ENCODE measurements at regions not wholly inside any gene's neighbourhood (a gene's known extent, or its start where the extent isn't known, plus 50 kb on each side); places are given as distances from the start of the nearest gene placed in this dataset.
"Not testable (repeated sequence)": the region's sequence is repeated elsewhere in the genome, so short reads cannot be mapped to it uniquely, and the experiment has no call there.

DNA sequence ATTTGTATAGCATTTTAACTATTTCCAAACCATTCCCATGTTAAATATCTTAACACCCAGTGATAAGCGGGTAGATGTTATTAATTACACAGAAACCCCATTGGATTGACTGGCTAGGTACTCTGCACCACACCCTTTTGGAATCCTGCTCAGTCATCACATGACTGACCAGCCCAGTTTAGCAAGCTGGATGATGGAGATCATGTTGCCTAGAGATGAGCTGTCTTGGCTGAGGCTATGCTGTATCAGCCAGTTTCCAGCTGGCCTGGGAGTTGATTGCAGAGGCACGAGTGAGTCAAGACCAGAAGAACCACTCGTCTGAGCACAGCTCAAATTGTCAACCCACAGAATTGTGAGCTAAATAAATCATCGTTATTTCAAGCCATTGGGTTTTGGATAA lies 124.6 kb downstream of the ZNF621 start:
- no peak for DNase-seq

DNA sequence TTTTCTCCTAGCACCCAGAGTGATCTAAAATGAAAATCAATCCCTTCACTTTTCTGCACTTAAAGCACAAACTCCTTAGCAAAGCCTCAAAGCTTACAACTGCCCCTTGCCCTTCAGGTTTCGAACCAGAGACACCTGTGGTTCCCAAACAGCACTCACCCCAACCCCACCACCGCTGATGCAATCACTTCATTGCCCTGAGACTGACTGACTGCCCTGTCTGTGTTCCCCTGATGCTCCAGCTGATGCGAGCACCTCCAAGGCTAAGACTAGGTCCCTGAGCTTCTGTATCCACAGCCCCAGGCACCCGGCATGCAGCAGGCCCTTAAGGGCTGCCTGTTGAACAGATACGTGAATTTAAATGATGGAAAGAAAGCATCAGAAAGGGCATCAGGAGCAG lies 127.3 kb downstream of the ZNF621 start:
- no peak for DNase-seq

DNA sequence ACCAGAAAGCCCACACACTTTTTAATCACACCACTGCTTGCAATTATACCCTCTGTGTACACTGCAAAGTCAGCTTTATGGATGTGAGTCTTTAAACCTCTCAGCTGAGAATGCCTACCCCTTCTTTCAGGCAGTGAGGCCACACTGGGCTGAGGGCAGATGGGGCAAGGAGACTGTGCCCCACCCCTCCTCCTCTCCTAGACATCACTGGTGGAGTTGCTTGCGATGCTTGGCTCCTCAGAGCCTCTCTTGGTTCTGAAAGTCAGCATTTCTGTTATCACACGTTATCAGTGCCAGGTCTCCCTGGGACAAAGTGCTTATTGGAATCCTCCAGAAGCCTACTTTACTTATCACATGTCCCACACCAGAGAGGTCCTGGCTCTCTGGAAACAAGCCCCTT lies 128.2 kb downstream of the ZNF621 start:
- DNase-seq = no peak

DNA sequence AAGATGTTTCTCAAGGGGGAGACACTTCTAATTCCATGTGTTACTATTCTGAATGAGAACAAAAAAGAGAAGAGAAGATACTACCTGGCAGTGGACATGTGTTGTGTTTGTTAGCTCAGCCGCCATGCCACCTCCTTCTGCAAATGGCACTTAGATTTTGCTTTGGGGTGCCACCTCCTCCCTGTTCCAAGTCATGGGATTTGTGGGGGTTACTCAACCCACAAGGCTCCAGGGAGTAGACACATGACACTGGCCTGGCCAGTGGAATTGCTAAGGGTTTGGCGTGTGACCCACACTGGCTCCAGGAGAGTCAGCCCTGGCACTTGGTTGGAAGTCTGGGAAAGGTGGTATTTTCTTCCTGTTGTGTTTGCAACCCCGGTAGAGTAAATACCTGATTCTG lies 129.1 kb downstream of the ZNF621 start:
- no peak for DNase-seq

DNA sequence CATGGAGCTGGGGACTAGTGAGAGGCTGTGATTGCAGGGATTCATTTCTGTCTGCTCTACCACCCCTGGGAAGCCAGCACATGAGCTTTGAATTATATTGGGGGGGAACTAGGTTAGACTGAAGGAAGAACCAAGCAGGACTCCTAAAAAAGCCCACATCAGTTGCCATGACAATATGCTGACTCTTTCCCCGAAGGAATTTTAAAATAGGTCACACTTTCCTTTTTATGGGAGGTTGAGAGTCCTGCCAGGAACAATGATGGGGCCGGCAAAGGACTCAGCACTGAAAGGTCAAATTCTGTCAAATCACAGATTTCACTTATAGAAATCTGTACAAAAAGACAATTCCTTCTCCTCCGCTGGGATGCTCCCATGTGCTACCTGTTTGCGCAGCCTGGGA lies 130.8 kb downstream of the ZNF621 start:
- no peak for DNase-seq

DNA sequence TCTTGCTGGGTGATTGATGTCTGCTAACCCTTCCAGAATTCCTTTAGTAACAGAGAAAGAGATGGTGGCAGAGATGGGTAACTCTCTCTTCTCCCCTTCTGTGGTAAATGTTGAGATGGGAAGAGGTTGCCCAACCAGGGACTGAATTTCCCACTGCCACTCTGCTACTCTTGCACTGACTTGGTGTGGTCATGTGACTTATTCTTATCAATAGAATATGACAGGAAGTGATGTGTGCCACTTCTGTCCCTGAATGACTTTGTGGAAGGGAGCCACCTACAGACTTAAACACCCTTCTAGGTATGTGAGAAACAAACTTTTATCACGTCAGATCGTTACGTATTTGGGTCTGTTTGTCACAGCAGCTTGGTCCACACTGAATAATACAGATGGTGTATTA lies 132.9 kb downstream of the ZNF621 start:
- DNase-seq = no peak

DNA sequence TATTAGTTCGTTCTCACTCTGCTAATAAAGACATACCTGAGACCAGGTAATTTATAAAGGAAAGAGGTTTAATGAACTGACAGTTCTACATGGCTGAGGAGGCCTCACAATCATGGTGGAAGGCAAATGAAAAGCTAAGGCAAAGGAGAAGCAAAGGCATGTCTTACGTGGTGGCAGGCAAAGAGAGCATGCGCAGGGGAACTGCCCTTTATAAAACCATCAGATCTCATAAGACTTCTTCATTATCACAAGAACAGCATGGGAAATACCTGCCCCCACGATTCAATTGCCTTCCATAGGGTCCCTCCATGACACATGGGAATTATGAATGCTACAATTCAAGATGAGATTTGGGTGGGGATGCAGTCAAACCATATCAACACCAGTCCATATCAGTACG lies 133.5 kb downstream of the ZNF621 start:
- DNase-seq = no peak

DNA sequence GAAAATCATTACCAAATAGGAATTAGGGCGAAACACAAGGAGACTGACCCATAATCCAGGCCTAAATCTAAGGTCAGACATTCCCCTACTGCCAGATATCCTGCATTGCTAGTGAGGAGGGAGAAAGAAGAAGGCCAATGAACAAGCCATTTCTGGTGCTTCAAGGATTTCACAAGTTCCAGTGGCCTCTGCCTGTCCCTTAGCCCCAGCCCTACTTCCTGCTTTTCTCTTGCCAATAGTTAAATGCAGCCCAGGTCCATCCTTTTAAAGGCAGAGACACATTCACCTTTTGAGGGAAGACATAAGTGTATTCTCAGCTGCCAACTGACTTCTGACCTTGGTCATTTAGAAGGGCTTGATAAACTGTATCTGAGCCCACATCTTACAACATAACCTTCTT lies 135.8 kb downstream of the ZNF621 start:
- DNase-seq = no peak

DNA sequence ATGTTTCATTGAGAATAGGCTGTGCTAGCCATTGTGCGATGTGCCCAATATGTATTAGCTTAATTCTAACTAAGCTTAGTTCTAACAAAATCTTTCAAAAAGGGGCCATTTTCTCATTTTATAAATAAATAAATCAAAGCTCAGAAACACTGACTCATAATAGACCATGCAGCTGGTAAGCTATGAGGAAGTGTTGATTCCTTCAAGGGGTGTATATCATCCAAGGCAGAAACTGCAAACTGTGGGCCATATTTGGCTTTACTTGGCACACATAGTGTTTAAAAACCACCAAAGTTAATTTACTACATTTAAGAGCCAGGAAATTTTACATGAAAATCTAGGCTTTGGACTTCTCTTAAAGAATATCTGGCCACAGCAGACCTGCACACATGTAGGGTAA lies 136.5 kb downstream of the ZNF621 start:
- DNase-seq = no peak

DNA sequence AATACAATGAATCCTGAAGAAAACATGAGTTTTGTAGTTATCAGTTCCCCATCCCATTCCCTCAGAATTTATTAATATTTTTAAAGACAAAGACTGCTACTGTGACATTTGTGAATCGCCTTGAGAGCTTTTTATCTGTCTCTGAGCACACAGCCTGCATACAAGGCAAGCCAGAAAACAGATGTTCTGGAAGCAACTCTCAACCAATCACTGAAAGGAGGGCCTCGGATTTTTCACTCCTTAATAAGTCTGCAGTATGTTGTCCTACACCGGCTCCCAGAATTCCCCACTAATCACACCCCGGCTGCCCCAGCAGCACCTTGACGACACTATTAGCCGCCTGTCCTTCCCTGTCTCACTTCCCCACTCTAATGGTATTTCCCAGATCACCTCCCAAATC lies 138.5 kb downstream of the ZNF621 start:
- DNase-seq = no peak

DNA sequence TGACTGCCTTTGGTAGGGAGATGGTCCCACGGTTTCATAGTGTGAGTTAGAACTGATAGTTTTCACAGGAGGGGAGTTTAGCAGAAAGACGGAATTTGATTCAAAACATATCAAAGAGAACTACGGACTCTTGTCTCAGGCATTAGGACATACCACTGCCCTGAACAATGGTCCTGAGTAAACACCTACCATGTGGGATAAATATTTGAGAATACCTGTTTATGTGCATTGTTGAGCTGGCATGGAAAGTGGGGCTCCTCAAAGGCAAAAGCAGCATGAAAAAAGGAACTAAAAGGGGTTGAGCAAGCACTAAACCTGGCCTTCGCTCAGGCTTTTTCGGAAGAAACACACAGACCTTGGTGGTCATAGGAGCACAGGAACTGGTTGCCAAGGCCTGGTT lies 144.4 kb downstream of the ZNF621 start:
- DNase-seq = no peak

DNA sequence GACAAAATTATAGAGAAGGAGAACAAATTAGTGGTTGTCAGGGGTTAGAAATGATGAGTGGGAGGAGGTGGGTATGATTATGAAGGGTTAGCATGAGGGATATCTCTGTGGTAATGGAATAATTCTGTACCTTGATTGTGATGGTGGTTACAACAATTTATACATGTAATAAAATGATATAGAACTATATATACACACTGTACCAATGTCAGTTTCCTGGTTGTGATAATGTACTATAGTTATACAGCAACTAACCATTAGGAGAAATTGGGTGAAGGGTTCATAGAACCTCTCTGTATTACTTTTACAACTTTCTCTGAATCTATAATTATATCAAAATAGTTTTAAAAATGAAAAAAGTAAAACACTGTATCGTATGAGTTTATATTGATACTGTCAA lies 148.1 kb downstream of the ZNF621 start:
- DNase-seq = no peak

DNA sequence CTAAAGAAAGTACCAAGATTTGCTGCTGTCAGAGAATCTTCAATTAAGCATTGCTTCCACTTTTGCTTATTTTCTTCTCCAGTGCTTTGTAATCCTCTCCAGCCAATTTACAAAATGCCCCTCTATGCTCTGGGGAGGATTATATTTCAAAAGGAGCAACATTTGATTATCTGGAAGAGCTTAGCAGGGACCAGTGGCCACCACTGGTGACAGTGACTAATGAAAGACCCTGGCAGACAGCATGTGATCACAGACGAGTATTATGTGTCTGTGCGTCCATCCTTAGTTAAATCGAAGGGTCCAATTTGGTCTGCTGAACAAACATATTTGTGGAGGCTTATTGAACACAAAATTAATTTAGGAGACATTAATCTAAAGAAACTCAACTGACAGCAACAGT lies 152.6 kb downstream of the ZNF621 start:
- no peak for DNase-seq

DNA sequence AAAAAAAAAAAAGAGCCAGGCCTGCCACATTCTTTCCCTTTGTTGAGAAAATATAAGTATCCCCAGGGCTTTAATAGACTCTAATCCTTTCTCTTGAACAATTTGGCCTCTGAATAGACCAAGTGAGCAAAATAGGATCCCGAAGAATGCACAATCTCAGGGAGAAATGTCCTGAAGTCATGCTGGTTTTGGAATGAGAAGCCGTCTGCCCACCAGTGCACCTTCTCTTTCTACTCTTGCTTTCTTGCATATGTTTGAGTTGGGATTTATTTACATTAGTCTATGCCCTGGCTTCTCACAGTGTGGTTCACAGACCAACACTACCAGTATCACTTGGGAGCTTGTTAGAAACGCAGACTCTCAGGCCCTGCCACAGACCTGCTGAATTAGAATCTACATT lies 153.0 kb downstream of the ZNF621 start:
- DNase-seq = no peak

DNA sequence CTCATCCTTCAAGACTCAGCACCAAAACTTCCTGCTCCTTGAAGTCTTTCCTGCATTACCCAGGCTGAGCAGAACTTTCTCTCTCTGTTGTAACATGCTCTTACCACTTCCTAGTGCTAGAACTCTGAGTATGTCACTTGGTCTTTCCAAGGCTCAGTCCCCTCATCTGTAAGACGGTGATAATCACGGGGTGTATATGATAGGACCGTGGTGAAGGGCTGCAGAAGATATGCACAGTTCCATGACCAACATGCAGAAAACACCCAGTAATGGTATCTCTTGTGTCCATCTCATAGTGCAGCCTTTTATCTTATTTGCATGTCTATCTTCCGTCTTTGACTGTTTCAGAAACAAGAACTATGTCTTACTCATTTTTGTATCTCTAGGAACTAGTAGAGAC lies 154.5 kb downstream of the ZNF621 start:
- DNase-seq = no peak

DNA sequence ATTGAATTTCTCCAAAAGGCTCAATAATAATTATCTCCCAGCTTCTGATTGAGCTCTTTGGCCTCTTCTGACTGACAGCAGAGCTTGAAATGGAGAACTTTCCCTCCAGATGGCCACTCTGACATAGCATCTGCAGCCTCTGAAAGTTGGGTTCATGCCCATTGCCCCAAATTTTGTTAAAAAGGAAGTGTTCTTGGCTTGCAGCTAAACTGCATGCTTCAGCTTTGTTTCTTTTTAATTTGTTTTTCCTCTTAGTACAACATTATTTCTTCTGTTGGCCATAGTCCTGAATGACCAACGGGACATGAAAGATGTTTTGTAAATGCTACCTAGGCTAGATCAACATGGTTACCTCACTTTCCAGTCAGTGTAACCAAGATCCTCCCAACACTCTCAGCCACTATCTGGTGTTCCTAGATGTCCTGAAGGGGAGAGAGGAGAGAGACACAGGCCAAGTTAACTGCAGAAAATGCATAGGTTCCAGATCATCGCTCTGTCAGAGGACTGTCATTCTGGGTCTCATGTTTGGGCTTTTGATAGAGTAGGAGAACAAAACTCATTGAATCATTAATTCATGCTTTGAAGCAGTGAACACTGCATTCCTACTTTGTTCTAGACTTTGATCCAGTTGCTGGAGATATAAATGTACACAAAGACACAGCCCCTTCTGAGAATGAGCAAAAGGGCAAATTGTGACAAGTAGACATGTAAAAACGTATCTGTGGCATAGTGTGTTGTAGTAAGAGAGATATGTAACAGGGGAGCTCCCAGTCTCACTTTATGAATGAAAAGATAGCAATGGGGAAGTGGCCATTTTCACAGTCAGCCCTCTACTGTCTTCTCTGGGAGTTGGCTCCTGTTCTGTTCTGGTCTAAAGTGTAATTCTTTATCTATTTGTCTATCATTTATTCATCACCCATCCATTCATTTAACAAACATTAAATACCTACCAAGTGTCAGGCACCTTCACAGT lies 156.2 kb downstream of the ZNF621 start:
- DNase-seq = no peak

DNA sequence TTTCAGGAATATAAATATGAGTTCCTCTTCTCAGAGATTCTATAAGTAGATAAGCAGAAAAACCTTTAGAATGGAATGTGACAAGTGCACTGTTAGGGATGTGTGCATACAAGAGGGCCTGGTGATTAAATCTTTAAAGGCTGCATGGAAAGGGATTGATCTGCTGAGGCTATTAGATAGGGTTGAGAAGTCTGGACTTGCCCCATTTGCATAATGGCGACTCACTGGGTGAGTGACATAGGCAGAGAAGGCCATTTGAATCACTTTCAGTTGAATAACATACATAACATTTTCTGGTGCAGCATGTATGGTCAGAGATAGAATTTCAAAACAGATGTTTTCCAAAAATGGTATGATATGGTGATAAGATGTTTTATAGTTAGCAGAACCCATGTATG lies 156.9 kb downstream of the ZNF621 start:
- DNase-seq = no peak

DNA sequence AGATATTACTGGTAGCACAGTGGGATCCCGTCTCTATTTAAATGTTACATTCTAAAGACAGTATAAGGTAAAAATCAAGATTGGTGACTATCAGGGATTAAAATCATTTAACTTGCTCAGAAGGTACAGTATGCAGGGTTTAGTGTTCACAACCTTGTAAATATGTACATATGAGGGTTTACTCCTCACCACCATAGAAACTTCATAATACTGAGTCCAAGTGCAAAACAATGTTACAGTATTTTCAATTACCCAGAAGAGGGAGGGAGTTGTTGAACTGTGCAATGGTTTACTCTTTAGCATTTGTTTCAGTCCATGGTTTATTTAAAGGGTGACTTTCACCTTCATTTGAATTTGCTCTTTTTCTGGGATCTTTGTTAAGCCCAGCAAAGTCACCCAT lies 165.1 kb downstream of the ZNF621 start:
- DNase-seq = no peak

DNA sequence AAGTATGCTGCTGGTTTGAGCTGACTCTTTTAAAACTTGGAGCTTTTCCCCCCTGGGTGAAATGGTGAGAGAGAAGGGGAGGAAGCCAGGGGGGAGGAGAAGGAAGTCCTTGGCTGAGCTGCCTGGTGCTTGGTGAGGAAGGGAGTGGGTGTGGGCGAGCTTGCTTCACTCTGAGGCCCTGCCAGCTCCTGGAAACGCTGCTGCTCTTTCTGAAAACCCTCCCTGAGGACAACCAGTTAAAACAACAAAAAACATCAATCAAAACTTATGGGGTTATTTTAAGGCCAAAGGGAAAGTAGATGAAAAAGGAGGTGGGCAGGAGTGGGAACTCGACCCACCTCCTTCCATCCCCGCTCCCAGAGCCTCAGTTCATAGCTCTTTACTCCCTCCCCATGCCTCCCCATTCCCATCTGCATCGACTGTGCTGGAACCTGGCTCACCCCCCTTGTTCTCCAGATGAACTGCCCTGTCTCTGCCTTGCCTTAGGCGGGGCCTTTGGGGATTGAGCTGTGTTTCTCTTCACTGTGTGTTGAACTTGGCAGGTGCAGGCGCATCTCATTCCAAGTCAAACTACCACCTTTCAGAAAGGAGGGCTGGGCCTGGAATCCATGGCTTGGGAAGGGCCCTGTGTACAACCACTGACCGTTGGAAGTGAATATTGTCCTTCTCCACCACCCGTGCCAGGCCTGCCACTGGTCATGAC lies 166.1 kb downstream of the ZNF621 start:
- peak; percentile 89 for DNase-seq

DNA sequence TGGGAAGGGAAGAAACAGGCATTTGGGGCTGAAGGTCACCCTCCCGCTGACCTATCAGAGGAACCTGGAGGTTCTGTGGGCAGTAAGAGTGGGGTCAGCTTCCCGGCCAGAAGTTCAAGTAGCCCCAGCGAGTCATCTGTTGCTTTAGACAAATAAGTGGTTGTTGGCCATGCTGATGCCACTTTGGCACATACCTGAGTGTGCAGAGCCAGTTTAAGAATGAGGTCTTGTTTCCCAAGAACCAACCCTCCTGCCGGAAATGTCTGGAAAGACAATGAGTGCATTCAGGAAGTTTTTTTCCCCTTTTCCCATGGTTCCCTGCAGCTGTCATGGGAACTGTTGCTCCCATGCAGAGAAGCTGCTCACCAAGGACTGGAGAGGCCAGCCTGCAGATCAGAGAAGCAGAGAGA lies 166.7 kb downstream of the ZNF621 start:
- peak; percentile 71 for DNase-seq

DNA sequence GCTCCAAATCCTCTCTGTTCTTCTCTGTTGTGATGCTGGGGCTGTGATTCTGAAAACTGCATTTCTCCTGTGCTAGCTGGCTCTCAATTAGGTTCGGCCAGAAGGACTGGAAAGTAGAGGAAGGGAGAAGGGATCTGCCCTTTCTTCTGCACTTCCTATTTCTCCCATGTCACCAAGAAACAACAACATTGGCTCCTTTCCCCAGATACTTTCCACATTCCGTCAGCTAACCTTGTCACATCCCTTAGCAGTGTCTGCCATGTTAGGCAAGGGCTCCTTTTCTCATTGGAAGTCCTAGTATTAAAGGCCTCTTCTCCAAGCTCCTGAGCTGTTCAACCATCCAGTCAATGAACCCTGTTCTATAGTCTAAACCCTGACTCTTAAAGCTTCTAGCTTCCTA lies 171.1 kb downstream of the ZNF621 start:
- DNase-seq = no peak

DNA sequence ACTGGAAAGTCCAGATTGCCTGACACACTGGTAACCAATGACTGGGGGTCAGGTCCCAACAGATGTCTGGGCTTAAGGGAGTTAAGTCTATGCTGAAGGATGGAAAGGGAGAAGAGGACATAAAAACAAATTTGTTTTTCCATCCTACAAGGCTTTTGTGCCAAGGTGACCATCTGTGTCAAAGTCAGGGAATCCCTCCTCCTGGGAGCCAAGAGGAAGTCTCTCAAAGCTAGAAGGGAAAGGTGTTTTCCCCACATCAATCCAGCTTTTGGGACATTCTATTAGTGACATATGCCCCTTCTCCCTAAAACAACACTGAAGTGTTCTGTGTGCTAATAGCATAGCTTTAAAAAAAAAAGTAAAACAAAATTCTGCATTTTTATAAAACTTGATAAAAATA lies 173.9 kb downstream of the ZNF621 start:
- not testable (repeated sequence) for DNase-seq

DNA sequence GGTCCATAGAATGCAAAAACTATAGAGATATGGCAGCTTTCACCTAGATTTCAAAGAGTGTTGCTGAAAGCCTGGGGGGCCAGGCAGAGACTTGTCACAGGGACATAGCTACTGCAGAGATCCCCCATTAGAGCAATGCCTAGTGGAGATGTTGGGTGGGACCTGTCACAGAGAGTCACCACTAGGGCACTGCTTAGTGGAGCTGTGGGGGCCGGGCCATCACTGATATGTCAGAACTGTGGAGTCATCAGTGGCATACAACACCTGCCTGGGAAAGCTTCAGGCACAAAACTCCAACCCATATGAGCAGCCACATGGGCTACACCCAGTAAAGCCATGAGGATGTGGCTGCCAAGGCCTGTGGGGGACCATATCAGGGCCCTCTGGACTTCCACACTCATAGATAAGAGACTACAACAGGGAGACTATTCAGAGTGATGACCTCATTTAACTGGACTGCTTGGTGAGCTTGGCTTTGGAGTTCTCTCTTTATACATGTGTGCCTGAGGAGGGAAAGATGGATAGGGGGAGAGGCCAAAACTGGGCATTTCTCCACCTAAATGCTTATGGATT lies 176.3 kb downstream of the ZNF621 start:
- no peak for DNase-seq

DNA sequence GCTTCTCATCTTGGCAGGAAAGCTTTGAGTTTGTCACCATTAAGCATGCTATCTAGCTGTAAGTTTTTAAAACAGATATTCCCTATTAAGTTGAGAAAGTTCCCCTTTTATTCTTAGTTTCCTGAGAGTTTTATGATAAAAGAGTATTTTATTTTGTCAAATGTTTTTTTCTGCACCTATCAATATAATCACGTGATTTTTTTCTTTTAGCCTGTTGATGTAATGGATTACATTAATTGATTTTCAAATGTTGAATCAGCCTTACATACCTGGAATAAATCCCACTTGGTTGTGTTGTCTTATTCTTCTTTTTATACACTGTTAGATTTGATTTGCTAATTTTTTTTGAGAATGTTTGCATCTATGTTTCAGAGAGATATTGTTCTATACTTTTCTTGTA lies 179.5 kb downstream of the ZNF621 start:
- no peak for DNase-seq

Data from left hindlimb (tissue), 1 donor.